Neuronal stem cell (in vitro differentiated cells): ENCODE measurements at regions not wholly inside any gene's neighbourhood (a gene's known extent, or its start where the extent isn't known, plus 50 kb on each side); places are given as distances from the start of the nearest gene placed in this dataset.
A peak's percentile ranks its signal among the peaks of the same experiment; 100 is the strongest.
"Not testable (repeated sequence)": the region's sequence is repeated elsewhere in the genome, so short reads cannot be mapped to it uniquely, and the experiment has no call there.

Experiments
- DNase-seq: peaks from one replicate; pipeline ENCODE4 v3.0.0-alpha.2; 2013; ENCODE audit warnings: low spot score
- H2AFZ ChIP-seq: one replicate; pipeline ENCODE4 v1.6.1; 2013; ENCODE audit warnings: mild to moderate bottlenecking, low read length, inconsistent platforms
- H2AK5ac ChIP-seq: 2 replicates; pipeline ENCODE4 v1.6.1; 2013; ENCODE audit warnings: low read depth, mild to moderate bottlenecking, inconsistent platforms, low read length, moderate library complexity, mixed read lengths
- H2BK120ac ChIP-seq: 2 replicates; pipeline ENCODE4 v1.6.1; 2013; ENCODE audit warnings: low read depth, mild to moderate bottlenecking, inconsistent platforms, low read length, moderate library complexity, mixed read lengths
- H2BK12ac ChIP-seq: one replicate; pipeline ENCODE4 v1.6.1; 2013; ENCODE audit warnings: low read length, inconsistent platforms
- H2BK15ac ChIP-seq: 2 replicates; pipeline ENCODE4 v1.6.1; 2013; ENCODE audit warnings: mild to moderate bottlenecking, low read length, inconsistent platforms, mixed read lengths
- H2BK5ac ChIP-seq: one replicate; pipeline ENCODE4 v1.6.1; 2013; ENCODE audit warnings: inconsistent platforms, mild to moderate bottlenecking, low read length, moderate library complexity
- H3K14ac ChIP-seq: one replicate; pipeline ENCODE4 v1.6.1; 2013; ENCODE audit warnings: low read length, inconsistent platforms
- H3K18ac ChIP-seq: 2 replicates; pipeline ENCODE4 v1.6.1; 2013; ENCODE audit warnings: low read length, inconsistent platforms
- H3K23ac ChIP-seq: 2 replicates; pipeline ENCODE4 v1.6.1; 2013; ENCODE audit warnings: low read depth, mild to moderate bottlenecking, mixed read lengths, low read length, inconsistent platforms; ENCODE audit not compliant: poor library complexity
- H3K27ac ChIP-seq: replicated peaks from 3 replicates; pipeline ENCODE4 v1.5.1; 2013; ENCODE audit warnings: low read length, inconsistent platforms
- H3K27me3 ChIP-seq, 3 experiments: 2 replicates each; pipeline ENCODE4 v1.6.1; 2013; ENCODE audit warnings: low read length in 3 of 3, mild to moderate bottlenecking in 2 of 3, inconsistent platforms in 1 of 3, low read depth in 1 of 3, mixed read lengths in 1 of 3, moderate library complexity in 1 of 3; ENCODE audit not compliant: control insufficient read depth in 3 of 3, insufficient read depth in 3 of 3
- H3K36me3 ChIP-seq, 2 donors: replicated peaks in 1 of 2; 2 replicates each; pipeline ENCODE4 v1.6.1; 2013; ENCODE audit warnings: low read length in 2 of 2; ENCODE audit not compliant: control insufficient read depth in 2 of 2, insufficient read depth in 2 of 2
- H3K4ac ChIP-seq: 2 replicates; pipeline ENCODE4 v1.6.1; 2013; ENCODE audit warnings: inconsistent platforms, mild to moderate bottlenecking, low read length, moderate library complexity
- H3K4me1 ChIP-seq, 2 donors: 1 replicate in 1 of 2; 2 replicates in 1 of 2; pipeline ENCODE4 v1.6.1; 2013; ENCODE audit warnings: low read length in 2 of 2, low read depth in 1 of 2; ENCODE audit not compliant: control insufficient read depth in 2 of 2, insufficient read depth in 1 of 2
- H3K4me2 ChIP-seq: one replicate; pipeline ENCODE4 v1.6.1; 2013; ENCODE audit warnings: mild to moderate bottlenecking, low read length, inconsistent platforms; ENCODE audit not compliant: insufficient read depth, poor library complexity, severe bottlenecking
- H3K4me3 ChIP-seq, 2 donors: 2 replicates each; pipeline ENCODE4 v1.5.1; 2013; ENCODE audit warnings: low read length in 2 of 2, mild to moderate bottlenecking in 2 of 2, inconsistent platforms in 1 of 2, moderate library complexity in 1 of 2
- H3K79me1 ChIP-seq: one replicate; pipeline ENCODE4 v1.6.1; 2013; ENCODE audit warnings: low read depth, mild to moderate bottlenecking, inconsistent platforms, low read length, moderate library complexity
- H3K9ac ChIP-seq: one replicate; pipeline ENCODE4 v1.6.1; 2013; ENCODE audit warnings: mild to moderate bottlenecking, low read depth, low read length, inconsistent platforms; ENCODE audit not compliant: poor library complexity
- H3K9me3 ChIP-seq, 2 donors: replicated peaks in 1 of 2; 2 replicates each; pipeline versions ENCODE3 to v1.6.1; 2013; ENCODE audit warnings: low read length in 2 of 2, mild to moderate bottlenecking in 2 of 2, inconsistent platforms in 1 of 2, low read depth in 1 of 2, mixed read lengths in 1 of 2, moderate library complexity in 1 of 2; ENCODE audit not compliant: control insufficient read depth in 2 of 2, insufficient read depth in 1 of 2
- H4K8ac ChIP-seq: one replicate; pipeline ENCODE4 v1.6.1; 2013; ENCODE audit warnings: low read depth, mild to moderate bottlenecking, inconsistent platforms, low read length, moderate library complexity
- H4K91ac ChIP-seq: one replicate; pipeline ENCODE4 v1.6.1; 2013; ENCODE audit warnings: low read length, low read depth, mild to moderate bottlenecking, inconsistent platforms; ENCODE audit not compliant: poor library complexity
- WGBS, 2 donors: extraction: QIAGEN DNeasy Blood & Tissue Kit; methylation state at CpG; one replicate each; pipeline ENCODE4 v1.1.7; 2013; ENCODE audit warnings: missing lambda C conversion rate in 2 of 2, mixed read lengths in 1 of 2; ENCODE audit not compliant: insufficient read length in 2 of 2, insufficient replicate concordance in 1 of 2; ENCODE audit errors: extremely low coverage in 2 of 2; 5-methylcytosine and 5-hydroxymethylcytosine counted together

- Histone ChIP-seq H2BK120ac (no peak overlapping the region), H3K27me3 (no peaks in the 10 kb centered on the region), H3K79me1 (no peaks in the 10 kb centered on the region), H3K18ac (no peak overlapping the region), H3K4me1 (peaks cover 0 to 5% of the 10 kb centered on the region in 2 donors), H3K4ac (no peak overlapping the region), H2BK5ac (no peak overlapping the region), H2BK15ac (no peak overlapping the region), H4K91ac (no peak overlapping the region), H3K14ac (no peak overlapping the region), H3K23ac (no peak overlapping the region), H2AFZ (no peak overlapping the region), H3K9ac (no peak overlapping the region), H3K4me3 (no peak overlapping the region), H3K4me2 (no peak overlapping the region), H2BK12ac (no peak overlapping the region), H3K36me3 (no peaks in the 10 kb centered on the region), H4K8ac (no peak overlapping the region), H3K27ac (no peak overlapping the region), H3K9me3 (no peaks in the 10 kb centered on the region), H2AK5ac (no peak overlapping the region)
- no peak for DNase-seq
- WGBS, 2 donors, result no CpG with 5 or more reads among the region's 1 CpG
Observed at GRCh38 chr12:91460469-91460868, 277.9 kb upstream of the DCN start.

- Histone ChIP-seq H3K4me1 (peaks cover 0 to 5% of the 10 kb centered on the region in 2 donors), H2AFZ (peak overlapping the region; percentile 7), H2AK5ac (no peak overlapping the region), H3K23ac (no peak overlapping the region), H3K14ac (no peak overlapping the region), H4K91ac (no peak overlapping the region), H2BK5ac (no peak overlapping the region), H3K18ac (no peak overlapping the region), H3K4ac (no peak overlapping the region), H3K4me2 (no peak overlapping the region), H2BK120ac (no peak overlapping the region), H3K27ac (no peak overlapping the region), H3K36me3 (no peaks in the 10 kb centered on the region), H3K9me3 (peaks cover 0 to 5% of the 10 kb centered on the region in 2 donors), H3K79me1 (no peaks in the 10 kb centered on the region), H3K9ac (no peak overlapping the region), H2BK12ac (no peak overlapping the region), H3K27me3 (no peaks in the 10 kb centered on the region), H3K4me3 (no peak overlapping the region), H4K8ac (no peak overlapping the region), H2BK15ac (no peak overlapping the region)
- DNase-seq, result no peak
- no CpG with 5 or more reads among the region's 5 CpGs for WGBS, 2 donors
Observed at GRCh38 chr12:91455321-91455720, 272.7 kb upstream of the DCN start.

GRCh38 chr12:91454179-91454578 is 271.6 kb upstream of the DCN start:
- H3K4me3 ChIP-seq, result no peak overlapping the region
- no peak overlapping the region for H3K23ac ChIP-seq
- no peaks in the 10 kb centered on the region for H3K36me3 ChIP-seq
- no peak overlapping the region for H2BK5ac ChIP-seq
- H3K9ac ChIP-seq, result no peak overlapping the region
- WGBS, 2 donors, result no CpG with 5 or more reads among the region's 2 CpGs
- H3K79me1 ChIP-seq, result no peaks in the 10 kb centered on the region
- no peak overlapping the region for H2AK5ac ChIP-seq
- no peak overlapping the region for H2BK15ac ChIP-seq
- peaks cover 0 to 11% of the 10 kb centered on the region in 2 donors for H3K9me3 ChIP-seq
- H3K18ac ChIP-seq, result no peak overlapping the region
- no peak overlapping the region for H3K14ac ChIP-seq
- no peak overlapping the region for H2BK12ac ChIP-seq
- H2BK120ac ChIP-seq, result no peak overlapping the region
- no peak overlapping the region for H3K4me2 ChIP-seq
- H3K27ac ChIP-seq, result no peak overlapping the region
- H3K4me1 ChIP-seq, result peaks cover 0 to 5% of the 10 kb centered on the region in 2 donors
- H4K8ac ChIP-seq, result no peak overlapping the region
- H4K91ac ChIP-seq, result no peak overlapping the region
- H2AFZ ChIP-seq, result no peak overlapping the region
- no peak overlapping the region for H3K4ac ChIP-seq
- H3K27me3 ChIP-seq, result no peaks in the 10 kb centered on the region
- DNase-seq, result no peak

GRCh38 chr12:91452464-91452863 is 269.8 kb upstream of the DCN start:
- H2BK15ac ChIP-seq, H3K18ac ChIP-seq, H3K9ac ChIP-seq, H3K27me3 ChIP-seq, H3K4me1 ChIP-seq, H3K4me2 ChIP-seq, H2AFZ ChIP-seq, H2BK120ac ChIP-seq, H3K14ac ChIP-seq, H3K79me1 ChIP-seq, H3K4ac ChIP-seq, H2BK12ac ChIP-seq, H4K8ac ChIP-seq, H2AK5ac ChIP-seq, H2BK5ac ChIP-seq, H4K91ac ChIP-seq, H3K36me3 ChIP-seq, DNase-seq, H3K4me3 ChIP-seq, H3K27ac ChIP-seq, H3K23ac ChIP-seq: not testable (repeated sequence)
- WGBS, 2 donors, result no CpG with 5 or more reads among the region's 2 CpGs
- peaks cover 0 to 12% of the 10 kb centered on the region in 2 donors for H3K9me3 ChIP-seq
